HG02763 (cell line): ENCODE measurements at regions not wholly inside any gene's neighbourhood (a gene's known extent, or its start where the extent isn't known, plus 50 kb on each side); places are given as distances from the start of the nearest gene placed in this dataset.

Experiments used
- ATAC-seq: cut with Tn5 transposase; IDR thresholded peaks from one replicate; pipeline ENCODE4 v1.9.1; 2021; ENCODE audit warnings: mild to moderate bottlenecking, moderate library complexity; ENCODE audit not compliant: unreplicated experiment

DNA sequence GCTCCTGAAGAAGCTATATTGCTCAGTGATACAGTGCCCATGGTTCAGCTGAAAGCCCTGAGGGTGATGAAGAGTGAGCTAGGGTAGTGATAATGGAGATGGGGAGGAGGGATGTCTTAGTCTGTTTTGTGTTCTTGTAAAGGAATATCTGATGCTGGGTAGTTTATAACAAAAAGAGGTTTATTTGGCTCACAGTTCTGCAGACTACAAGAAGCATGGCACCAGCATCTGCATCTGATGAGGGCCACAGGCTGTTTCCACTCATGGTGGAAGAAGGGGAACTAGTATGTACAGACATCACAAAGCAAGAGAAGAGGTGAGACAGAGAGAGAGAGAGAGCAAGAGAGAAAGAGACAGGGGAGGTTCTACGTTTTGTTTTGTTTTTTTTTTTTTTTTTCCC lies 417.3 kb upstream of the TRIB2 start:
- ATAC-seq = no peak

DNA sequence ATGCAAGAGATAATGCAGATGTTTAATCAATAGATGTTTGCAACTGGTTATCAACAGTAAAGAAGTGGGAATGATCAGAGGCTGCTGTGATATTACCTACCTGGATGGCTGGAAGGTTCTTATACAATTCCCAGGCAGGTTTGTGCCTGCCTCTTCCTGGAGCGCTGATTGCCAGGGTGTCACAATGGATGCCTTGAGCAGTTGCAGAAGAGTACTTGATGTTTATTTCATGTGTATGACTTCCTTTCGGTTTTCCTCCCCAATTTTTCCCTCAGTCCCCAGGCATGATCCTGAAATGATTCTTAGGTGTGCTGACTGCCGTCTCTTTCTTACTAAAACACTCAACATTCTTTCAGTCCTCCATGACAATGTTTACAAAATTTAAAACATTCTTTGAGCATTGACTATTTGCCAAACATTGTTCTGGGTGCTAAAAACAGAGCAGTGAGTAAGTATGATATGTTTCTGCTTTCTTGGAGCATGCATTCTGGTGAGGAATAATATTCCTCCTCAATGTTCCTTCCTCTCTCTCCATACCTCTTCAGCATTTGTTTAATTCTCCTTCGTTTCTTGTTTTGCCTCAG lies 416.6 kb upstream of the TRIB2 start:
- no peak for ATAC-seq

GRCh38 chr2:12300927-12301326 lies 415.8 kb upstream of the TRIB2 start:
- ATAC-seq = no peak

GRCh38 chr2:12302140-12302539 lies 414.6 kb upstream of the TRIB2 start:
- no peak for ATAC-seq

DNA sequence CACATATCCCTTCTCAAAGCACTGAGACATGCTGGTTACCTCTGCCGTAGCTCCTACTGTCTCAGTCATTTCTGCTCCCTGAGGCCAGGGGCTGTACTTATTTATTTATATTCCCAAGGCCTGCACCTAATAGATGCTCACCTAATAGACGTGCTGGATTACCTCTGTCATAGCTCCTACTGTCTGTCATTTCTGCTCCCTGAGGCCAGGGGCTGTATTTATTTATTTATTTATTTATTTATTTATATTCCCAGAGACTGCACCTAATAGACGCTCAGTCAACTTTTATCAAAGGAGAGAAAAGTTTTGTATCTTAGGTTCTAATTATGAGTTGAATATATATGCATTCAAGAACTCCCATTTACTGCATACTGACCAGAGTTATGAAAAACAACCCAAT lies 414.0 kb upstream of the TRIB2 start:
- no peak for ATAC-seq

GRCh38 chr2:12303181-12304030 lies 413.3 kb upstream of the TRIB2 start:
- no peak for ATAC-seq

GRCh38 chr2:12304564-12305171 lies 412.1 kb upstream of the TRIB2 start:
- no peak for ATAC-seq

- no peak for ATAC-seq
Observed at GRCh38 chr2:12305931-12306330, 410.8 kb upstream of the TRIB2 start.

GRCh38 chr2:12310399-12310798 lies 406.3 kb upstream of the TRIB2 start:
- ATAC-seq = no peak

GRCh38 chr2:12313445-12314126 lies 403.1 kb upstream of the TRIB2 start:
- ATAC-seq = no peak

- no peak for ATAC-seq
Observed at GRCh38 chr2:12314127-12314760, 402.5 kb upstream of the TRIB2 start.

GRCh38 chr2:12315224-12315623 lies 401.5 kb upstream of the TRIB2 start:
- ATAC-seq = no peak

GRCh38 chr2:12316476-12316875 lies 400.3 kb upstream of the TRIB2 start:
- ATAC-seq = no peak

- ATAC-seq = no peak
Observed at GRCh38 chr2:12317286-12317685, 399.4 kb upstream of the TRIB2 start.

- no peak for ATAC-seq
Observed at GRCh38 chr2:12317814-12318426, 398.8 kb upstream of the TRIB2 start.

DNA sequence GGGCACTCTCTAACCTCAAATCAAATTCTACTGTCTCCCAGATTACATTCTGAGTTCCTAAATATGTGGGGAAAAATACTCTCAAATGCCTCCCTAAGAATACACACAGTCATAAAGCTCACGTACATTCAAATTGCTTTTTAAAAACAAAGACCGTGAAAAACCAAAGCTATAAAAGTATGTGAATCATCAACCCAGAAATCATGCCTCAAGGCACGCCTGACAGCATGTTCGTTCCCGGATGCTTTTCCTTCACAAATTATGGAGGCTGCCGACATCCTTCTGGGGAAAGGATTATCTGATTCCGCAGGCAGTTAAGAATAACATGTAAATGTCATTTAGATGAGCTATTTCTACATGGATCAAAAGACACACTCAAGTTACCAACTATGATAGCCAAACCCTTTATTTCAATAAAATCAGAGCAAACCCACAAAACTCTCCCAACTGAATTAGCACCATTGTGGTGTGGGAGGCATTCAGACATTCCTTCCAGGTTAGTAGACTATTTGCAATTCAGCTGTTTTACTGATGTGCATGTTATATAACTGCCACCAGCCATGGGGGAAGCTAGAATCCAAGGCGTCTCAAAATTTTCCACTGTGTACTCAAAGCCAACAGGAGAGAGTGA lies 398.2 kb upstream of the TRIB2 start:
- ATAC-seq = no peak

- ATAC-seq = no peak
Observed at GRCh38 chr2:12320027-12320734, 396.6 kb upstream of the TRIB2 start.

DNA sequence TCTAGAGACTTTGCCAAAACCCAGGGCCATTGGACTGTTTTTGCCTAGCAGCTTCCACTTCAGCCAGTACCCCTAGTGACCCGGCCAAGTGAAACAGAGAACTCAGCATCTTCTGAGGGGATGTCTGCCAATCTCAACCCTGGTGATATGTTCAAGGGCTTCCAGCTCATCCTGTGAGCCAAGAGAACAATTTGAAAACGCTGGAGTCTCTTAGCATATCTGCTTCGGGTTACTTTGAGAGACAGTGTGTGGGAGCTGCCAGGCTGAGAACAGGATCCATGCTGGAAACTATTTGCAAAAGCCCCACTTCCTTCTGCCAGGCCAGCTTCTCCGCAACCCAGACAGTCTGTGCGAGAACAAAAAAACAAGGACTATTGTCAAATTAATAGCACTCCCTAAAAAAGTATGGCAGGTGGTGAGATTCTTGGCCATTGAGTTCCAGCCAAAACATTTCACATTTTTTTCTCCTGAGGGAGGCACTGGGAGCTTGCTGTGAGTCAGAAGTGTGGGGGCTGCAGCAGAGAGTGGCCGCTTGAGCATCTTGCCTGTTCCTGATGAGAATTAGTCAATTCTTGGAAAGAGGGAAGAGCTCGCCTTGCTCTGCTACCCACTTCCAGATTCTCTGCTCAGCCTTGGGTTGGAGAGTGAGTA lies 395.6 kb upstream of the TRIB2 start:
- no peak for ATAC-seq

- no peak for ATAC-seq
Observed at GRCh38 chr2:12321886-12322285, 394.9 kb upstream of the TRIB2 start.
